ENCODE measurements at regions not wholly inside any gene's neighbourhood (a gene's known extent, or its start where the extent isn't known, plus 50 kb on each side); places are given as distances from the start of the nearest gene placed in this dataset.
"Not testable (repeated sequence)": the region's sequence is repeated elsewhere in the genome, so short reads cannot be mapped to it uniquely, and the experiment has no call there.

- Histone ChIP-seq H3K4me1 (ENCODE audit: insufficient read depth, low read length, poor library complexity, severe bottlenecking) (no peaks in the 10 kb centered on the region), H3K36me3 (ENCODE audit: insufficient read depth, low read length) (no peaks in the 10 kb centered on the region), H3K9me3 (ENCODE audit: insufficient read depth, low read depth, low read length) (no peaks in the 10 kb centered on the region), H3K9ac (ENCODE audit: low read depth, low read length, poor library complexity, severe bottlenecking) (no peak overlapping the region), H3K9me2 (replicated peaks; ENCODE audit: low read depth, low read length) (no peaks in the 10 kb centered on the region), H3K79me2 (ENCODE audit: insufficient read depth, low read length) (no peaks in the 10 kb centered on the region), H3F3A (ENCODE audit: low read depth) (no peaks in the 10 kb centered on the region), H3K27me3 (ENCODE audit: insufficient read depth, low read length, poor library complexity, severe bottlenecking) (no peaks in the 10 kb centered on the region), H3K4me3 (ENCODE audit: low read length, poor library complexity, severe bottlenecking) (no peak overlapping the region), H3K4me2 (ENCODE audit: low read depth, low read length, poor library complexity, severe bottlenecking) (no peak overlapping the region), H2AFZ (ENCODE audit: low read length) (no peak overlapping the region), H4K20me1 (ENCODE audit: insufficient read depth, low read length, poor library complexity, severe bottlenecking) (no peaks in the 10 kb centered on the region)
- TF ChIP-seq CTCF (conservative IDR thresholded peaks at IDR 0.05; ENCODE audit: low read length) (no peak), EZH2phosphoT487 (IDR thresholded peaks at IDR 0.05; ENCODE audit: borderline replicate concordance) (no peak)
Observed at GRCh38 chr12:34108967-34109366, 86.7 kb downstream of the ALG10 start.

- TF ChIP-seq CTCF (conservative IDR thresholded peaks at IDR 0.05; ENCODE audit: low read length) (no peak), EZH2phosphoT487 (IDR thresholded peaks at IDR 0.05; ENCODE audit: borderline replicate concordance) (no peak)
- H3F3A ChIP-seq (ENCODE audit: low read depth) = no peaks in the 10 kb centered on the region
Observed at GRCh38 chr12:34109390-34109789, 87.1 kb downstream of the ALG10 start.

DNA sequence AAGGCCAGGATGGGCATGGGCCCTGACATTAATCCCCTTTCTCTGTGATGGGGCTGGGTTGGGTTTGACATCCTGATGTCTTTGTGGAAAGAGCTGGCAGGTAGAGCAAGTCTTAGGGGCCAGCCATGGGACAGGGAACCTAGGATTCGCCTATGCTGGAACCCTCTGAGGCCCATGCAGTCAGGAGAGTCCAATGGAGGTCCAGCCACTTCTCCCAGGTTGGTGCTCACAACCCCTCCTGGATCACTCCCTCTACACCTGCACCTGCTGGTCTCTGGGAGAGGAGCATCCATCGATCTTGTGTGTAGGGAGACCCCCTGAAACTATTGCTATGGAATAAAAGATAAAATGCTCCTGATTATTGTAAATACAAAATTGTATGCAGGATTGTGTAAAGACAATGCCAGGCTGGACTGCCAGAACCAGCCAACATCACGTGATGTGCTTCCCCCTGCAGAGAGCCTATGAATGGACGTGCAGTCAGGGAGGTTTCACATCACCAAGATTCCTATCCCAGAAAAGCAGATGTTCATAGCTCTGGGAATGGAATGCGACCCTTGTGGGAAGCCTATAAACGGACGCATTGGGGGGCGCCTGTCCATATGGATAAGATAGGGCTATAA lies 87.7 kb downstream of the ALG10 start:
- H3K9me2 ChIP-seq (replicated peaks; ENCODE audit: low read depth, low read length); H3K27me3 ChIP-seq (ENCODE audit: insufficient read depth, low read length, poor library complexity, severe bottlenecking); H3K9me3 ChIP-seq (ENCODE audit: insufficient read depth, low read depth, low read length); H3K79me2 ChIP-seq (ENCODE audit: insufficient read depth, low read length); H3K4me2 ChIP-seq (ENCODE audit: low read depth, low read length, poor library complexity, severe bottlenecking); H3K9ac ChIP-seq (ENCODE audit: low read depth, low read length, poor library complexity, severe bottlenecking); H3K36me3 ChIP-seq (ENCODE audit: insufficient read depth, low read length); H3K4me1 ChIP-seq (ENCODE audit: insufficient read depth, low read length, poor library complexity, severe bottlenecking); H4K20me1 ChIP-seq (ENCODE audit: insufficient read depth, low read length, poor library complexity, severe bottlenecking); H2AFZ ChIP-seq (ENCODE audit: low read length); H3K4me3 ChIP-seq (ENCODE audit: low read length, poor library complexity, severe bottlenecking); H3F3A ChIP-seq (ENCODE audit: low read depth): not testable (repeated sequence)

More at GRCh38 chr12:34109390-34109789, 87.1 kb downstream of the ALG10 start:
- no peak overlapping the region for H3K4me2 ChIP-seq (ENCODE audit: low read depth, low read length, poor library complexity, severe bottlenecking)
- no peak overlapping the region for H2AFZ ChIP-seq (ENCODE audit: low read length)
- no peaks in the 10 kb centered on the region for H3K9me3 ChIP-seq (ENCODE audit: insufficient read depth, low read depth, low read length)
- no peaks in the 10 kb centered on the region for H3K79me2 ChIP-seq (ENCODE audit: insufficient read depth, low read length)
- no peaks in the 10 kb centered on the region for H3K9me2 ChIP-seq (replicated peaks; ENCODE audit: low read depth, low read length)
- H3K36me3 ChIP-seq (ENCODE audit: insufficient read depth, low read length) = no peaks in the 10 kb centered on the region
- no peaks in the 10 kb centered on the region for H4K20me1 ChIP-seq (ENCODE audit: insufficient read depth, low read length, poor library complexity, severe bottlenecking)
- H3K4me1 ChIP-seq (ENCODE audit: insufficient read depth, low read length, poor library complexity, severe bottlenecking) = no peaks in the 10 kb centered on the region
- H3K4me3 ChIP-seq (ENCODE audit: low read length, poor library complexity, severe bottlenecking) = no peak overlapping the region
- no peaks in the 10 kb centered on the region for H3K27me3 ChIP-seq (ENCODE audit: insufficient read depth, low read length, poor library complexity, severe bottlenecking)
- H3K9ac ChIP-seq (ENCODE audit: low read depth, low read length, poor library complexity, severe bottlenecking) = no peak overlapping the region

DNA sequence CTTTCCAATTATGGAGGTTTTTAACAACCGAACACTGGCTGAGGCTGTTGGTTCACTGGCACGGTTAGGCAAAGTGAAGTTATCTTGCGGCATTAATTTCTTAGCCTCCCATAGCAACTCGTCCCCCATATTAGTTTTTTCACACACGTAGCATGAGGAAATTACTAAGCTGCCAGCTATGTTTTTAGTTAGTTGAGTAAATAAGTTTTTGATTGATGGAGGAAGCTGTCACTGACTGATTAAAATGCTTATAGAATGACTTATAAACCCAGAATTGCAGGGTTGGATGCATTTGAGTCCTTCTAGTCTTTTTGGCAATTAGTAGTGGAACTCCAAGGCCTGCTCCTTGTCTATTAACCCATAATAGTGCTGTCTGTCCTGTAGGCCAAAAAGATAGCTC lies 97.1 kb downstream of the ALG10 start:
- Histone ChIP-seq H4K20me1 (ENCODE audit: insufficient read depth, low read length, poor library complexity, severe bottlenecking) (no peaks in the 10 kb centered on the region), H3K36me3 (ENCODE audit: insufficient read depth, low read length) (no peaks in the 10 kb centered on the region), H3K4me3 (ENCODE audit: low read length, poor library complexity, severe bottlenecking) (no peak overlapping the region), H3K4me1 (ENCODE audit: insufficient read depth, low read length, poor library complexity, severe bottlenecking) (no peaks in the 10 kb centered on the region), H2AFZ (ENCODE audit: low read length) (no peak overlapping the region), H3K9me3 (ENCODE audit: insufficient read depth, low read depth, low read length) (no peaks in the 10 kb centered on the region), H3K79me2 (ENCODE audit: insufficient read depth, low read length) (no peaks in the 10 kb centered on the region), H3K9ac (ENCODE audit: low read depth, low read length, poor library complexity, severe bottlenecking) (no peak overlapping the region), H3F3A (ENCODE audit: low read depth) (no peaks in the 10 kb centered on the region), H3K27me3 (ENCODE audit: insufficient read depth, low read length, poor library complexity, severe bottlenecking) (no peaks in the 10 kb centered on the region), H3K9me2 (replicated peaks; ENCODE audit: low read depth, low read length) (no peaks in the 10 kb centered on the region), H3K4me2 (ENCODE audit: low read depth, low read length, poor library complexity, severe bottlenecking) (no peak overlapping the region)
- no peak for TF ChIP-seq EZH2phosphoT487 (IDR thresholded peaks at IDR 0.05; ENCODE audit: borderline replicate concordance)
- TF ChIP-seq CTCF (conservative IDR thresholded peaks at IDR 0.05; ENCODE audit: low read length) = no peak

Data from Loucy (cell line).